GM19328 (cell line): ENCODE measurements at regions not wholly inside any gene's neighbourhood (a gene's known extent, or its start where the extent isn't known, plus 50 kb on each side); places are given as distances from the start of the nearest gene placed in this dataset.

Source experiments
- ATAC-seq: cut with Tn5 transposase; IDR thresholded peaks from one replicate; pipeline ENCODE4 v1.9.1; 2021; ENCODE audit warnings: mild to moderate bottlenecking, moderate library complexity; ENCODE audit not compliant: unreplicated experiment

DNA sequence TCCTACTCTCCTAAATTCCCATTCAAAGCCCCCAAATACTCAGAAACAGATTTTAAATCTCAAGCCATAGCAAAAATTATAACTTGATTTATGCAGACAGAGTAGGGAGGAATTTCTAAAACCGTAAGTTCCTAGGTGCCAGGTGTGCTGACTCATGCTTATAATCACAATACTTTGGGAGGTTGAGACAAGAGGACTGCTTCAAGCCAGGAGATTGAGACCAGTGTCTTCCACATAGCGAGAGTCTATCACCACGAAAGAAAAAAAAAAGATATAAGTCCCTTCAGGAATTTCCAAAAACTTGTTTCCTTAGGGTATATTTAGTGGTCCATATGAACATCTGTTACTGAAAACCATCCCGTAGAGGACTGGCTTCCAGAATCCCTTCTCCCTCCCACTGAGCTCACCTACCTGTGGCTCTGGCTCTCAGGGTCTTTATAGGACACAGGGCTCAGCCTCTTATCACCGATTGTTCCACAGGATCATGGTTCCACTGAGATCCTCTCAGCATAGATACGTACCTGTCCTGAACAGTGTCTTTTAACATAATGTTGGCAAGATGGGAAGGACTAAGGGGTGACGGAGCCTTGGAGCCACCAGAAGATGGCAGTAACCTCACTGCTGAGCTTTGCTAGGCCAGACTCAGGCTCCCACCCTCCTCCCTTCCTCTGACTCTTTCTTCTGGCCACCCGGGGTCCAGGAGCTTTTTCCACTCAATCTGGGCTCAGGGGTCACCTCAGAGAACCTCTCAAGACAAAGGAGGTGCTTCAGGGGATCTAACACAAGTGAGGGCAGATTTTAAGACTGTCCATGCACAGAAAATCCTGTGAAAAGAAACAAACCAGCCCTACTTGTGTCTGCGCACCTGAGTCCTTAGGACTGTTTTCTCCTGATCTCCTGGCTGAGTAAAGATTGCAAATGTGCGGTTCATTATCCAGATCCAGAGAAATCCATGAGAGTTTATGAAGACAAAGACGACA lies 117.5 kb upstream of the TOP3B start:
- ATAC-seq = no peak

DNA sequence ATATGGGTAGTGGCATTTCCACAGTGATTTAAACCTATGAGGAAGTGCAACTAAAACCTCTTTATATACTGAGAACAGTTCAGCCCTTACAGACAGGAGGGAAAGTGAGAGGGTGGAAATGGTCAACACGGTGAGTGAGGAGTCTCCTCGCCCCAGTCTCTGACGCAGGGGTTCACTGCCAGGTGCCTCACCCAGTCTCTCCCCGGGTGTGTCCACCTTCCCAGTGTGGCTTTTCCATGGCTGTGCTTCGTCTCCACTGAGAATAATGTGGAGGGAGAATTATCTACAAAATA lies 116.6 kb upstream of the TOP3B start:
- no peak for ATAC-seq

DNA sequence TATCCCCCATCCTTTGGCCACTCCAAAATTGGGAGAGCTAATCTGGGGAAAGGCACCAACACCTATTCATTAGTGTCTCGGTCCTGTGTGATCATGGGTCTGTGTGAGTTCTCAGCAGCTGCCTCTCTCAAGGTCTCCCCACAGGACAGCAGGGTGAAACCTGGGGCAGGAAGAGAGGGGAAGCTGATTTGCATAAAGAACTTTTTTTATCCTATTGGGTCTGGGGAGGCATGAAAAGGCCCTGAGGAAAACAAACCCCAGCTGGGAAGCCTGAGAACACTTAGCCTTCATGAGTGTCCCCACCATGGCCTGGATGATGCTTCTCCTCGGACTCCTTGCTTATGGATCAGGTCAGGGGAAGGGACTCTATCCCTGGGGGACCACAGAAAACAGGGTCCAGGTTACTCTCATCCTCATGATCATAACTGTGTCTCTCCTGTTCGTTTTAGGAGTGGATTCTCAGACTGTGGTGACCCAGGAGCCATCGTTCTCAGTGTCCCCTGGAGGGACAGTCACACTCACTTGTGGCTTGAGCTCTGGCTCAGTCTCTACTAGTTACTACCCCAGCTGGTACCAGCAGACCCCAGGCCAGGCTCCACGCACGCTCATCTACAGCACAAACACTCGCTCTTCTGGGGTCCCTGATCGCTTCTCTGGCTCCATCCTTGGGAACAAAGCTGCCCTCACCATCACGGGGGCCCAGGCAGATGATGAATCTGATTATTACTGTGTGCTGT lies 116.0 kb upstream of the TOP3B start:
- ATAC-seq = no peak

GRCh38 chr22:22097727-22098228 lies 115.2 kb upstream of the TOP3B start:
- ATAC-seq = no peak

DNA sequence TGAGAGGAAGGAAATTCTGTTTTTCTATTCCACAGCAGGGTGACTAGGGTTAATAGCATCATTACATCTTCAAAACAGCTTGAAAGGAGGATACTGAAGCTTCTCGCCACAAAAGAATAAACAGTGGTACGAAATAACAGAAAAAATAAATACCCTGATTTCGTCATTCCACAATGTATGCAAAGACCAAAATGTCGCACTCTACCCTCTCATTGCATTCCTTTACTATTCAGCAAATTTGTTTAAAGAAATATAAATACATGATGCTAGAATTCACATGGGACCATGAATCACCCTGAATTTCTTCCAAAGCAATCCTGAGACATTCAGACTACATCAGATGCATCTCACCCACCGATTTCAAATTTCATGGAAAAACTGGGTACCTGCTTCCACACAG lies 112.3 kb upstream of the TOP3B start:
- ATAC-seq = no peak

DNA sequence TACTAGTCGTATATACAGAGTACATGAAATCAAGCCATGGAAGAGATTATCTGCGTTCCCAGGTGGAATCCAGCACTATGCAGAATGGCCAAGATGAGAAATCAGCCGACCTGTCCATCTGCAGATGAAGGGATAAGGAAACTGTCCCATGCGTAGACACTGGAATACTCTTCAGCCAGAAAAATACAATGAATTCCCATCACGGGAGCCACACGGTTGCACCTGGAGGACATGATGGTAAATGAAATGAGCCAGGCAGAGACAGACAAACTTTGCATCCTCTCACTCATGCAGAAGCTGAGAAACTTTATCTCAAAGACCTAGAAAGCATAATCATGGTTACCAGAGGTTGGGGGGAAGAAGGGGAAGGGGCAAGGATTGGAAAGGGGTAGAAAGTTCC lies 111.9 kb upstream of the TOP3B start:
- ATAC-seq = no peak

- ATAC-seq = no peak
Observed at GRCh38 chr22:22093743-22094142, 111.2 kb upstream of the TOP3B start.

- ATAC-seq = no peak
Observed at GRCh38 chr22:22092974-22093373, 110.4 kb upstream of the TOP3B start.

GRCh38 chr22:22092101-22092500 lies 109.5 kb upstream of the TOP3B start:
- no peak for ATAC-seq

GRCh38 chr22:22091400-22091878 lies 108.9 kb upstream of the TOP3B start:
- no peak for ATAC-seq

DNA sequence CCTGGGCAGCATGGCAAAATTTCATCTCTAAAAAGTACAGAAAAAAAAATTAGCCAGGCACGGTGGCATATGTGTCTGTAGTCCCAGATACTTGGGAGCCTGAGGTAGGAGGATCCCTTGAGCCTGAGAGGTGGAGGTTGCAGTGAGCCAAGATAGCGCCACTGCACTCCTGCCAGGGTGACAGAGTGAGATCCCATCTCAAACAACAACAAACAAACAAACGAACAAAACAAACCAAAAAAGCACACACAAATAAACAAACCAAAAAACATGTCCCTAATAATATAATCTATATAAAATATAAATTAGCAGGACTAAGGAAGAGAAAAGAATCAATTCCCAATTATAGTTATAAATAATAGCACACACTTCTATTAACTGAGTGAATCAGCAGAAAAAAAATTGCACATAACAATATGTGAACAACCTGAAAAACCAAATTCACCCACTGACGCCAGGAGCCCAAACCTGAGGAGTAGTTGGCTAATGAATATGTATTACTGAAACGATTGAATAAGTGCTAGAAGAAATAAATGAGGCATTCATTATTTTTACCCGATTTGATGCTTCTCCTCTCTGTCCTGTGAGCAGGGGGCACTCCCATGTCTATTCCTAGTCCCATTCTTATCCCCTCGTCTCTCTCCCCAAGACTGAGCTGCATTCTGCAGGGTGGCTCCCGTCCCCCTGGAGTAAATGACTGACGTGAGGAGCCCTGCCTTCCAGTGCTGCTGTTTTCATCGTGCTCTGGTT lies 108.2 kb upstream of the TOP3B start:
- no peak for ATAC-seq

- ATAC-seq = no peak
Observed at GRCh38 chr22:22089459-22090308, 107.1 kb upstream of the TOP3B start.

DNA sequence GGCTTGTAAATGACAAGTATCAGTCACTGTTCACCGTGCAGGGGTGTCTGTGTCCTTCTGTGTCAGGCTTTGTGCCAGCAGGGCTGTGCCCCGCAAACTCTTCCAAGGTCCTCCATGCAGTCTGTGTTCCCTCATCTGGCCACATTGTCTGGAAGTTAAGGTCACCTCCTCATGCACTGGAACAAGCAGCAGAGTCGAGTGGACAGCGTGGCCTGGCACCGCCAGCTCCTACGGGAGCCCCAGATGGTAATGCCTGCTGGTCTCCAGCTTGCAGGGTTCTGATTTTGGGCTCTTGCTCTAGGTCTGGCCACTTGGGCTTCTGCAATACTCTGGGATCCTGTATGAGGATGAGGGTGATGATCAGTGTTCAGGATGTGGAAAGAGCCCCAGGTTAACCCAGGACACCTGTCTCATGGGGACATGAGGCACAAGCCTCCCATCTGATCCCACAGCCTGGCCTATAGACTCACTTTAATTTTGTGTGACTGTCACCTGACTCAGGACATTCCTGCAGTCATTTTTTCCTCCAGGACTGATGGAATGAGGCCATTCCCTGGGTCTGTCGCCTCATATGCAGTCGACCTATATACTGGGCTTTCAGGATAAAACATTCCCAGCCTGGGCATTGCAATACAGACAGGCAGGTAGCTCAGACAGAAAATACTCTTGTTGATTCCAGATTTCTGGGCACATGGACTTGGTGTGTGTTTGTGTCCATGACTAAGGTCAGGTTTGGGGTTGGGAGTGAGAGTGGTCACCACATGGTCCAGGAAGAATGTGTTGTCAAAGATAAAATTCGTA lies 106.3 kb upstream of the TOP3B start:
- no peak for ATAC-seq

- ATAC-seq = no peak
Observed at GRCh38 chr22:22087854-22088657, 105.5 kb upstream of the TOP3B start.

- ATAC-seq = no peak
Observed at GRCh38 chr22:22086501-22087158, 104.0 kb upstream of the TOP3B start.

DNA sequence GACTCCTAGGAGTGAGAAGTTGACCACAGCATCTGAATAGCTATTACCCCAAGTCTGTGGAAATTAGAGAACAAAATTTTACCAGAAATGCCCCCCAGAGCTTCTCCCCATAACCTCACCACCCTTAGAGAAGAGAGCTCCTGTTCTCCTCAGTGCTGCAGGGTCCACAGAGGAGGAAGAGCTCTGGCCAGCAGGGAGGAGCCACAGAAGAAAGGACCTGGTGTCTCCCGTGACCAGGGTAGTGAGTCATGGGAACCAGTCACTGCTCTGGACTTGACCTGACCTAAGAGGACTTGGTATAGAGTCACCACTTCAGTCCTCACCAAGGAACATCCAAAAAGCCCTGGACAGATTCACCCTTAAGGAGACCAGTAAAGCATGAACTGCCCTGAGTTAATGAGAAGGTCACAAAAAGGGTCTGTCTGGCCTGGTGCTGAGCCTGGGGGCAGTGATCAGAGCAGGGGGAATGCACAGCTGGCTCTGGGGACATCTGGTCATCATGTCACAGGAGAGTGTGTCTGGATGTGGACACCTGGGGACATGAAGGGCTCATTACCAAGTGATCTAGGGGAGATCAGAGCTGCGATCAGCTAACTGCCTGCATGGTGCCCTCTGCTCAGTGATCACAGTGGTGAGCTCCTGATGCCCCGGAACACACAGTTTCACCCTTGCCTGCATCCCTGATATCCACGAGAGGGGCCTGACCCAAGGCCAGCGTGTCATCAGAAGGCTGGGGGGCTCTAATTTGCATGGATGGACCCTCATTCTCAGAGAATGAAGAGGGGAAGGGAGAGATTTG lies 103.3 kb upstream of the TOP3B start:
- no peak for ATAC-seq

DNA sequence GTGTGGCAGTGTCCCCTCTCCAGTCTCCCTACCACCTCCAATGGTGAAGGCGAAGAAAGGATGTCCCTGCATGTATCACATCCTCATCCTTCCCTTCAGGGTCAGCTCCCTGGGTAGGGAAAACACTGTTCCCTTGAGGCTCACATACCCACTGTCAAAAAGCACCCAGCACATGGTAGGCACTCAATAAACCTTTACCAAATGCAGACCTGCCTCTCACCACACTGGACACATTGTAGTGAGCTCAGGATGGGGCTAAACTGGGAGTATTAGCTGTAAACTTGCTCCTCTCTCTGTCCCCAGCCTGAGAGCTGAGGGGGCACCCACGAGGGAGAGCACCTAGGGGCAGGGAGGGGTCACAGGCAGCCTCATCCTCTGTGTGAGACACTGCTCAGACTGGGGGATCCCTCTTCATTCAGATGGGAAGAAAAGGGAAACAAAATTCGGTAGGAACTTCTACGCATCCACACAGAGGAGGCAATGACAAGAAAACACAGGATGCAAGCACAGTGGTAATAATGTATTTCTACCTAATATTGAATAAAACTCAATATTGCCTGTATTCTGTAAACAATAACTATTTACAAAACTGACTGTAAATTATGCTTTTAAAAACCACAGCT lies 101.6 kb upstream of the TOP3B start:
- no peak for ATAC-seq
